T-helper 1 cell treated with Interleukin-12 subunit alpha and Interleukin-12 subunit beta and Interleukin-4 antibody, amounts not matched to agents 30 μg/mL and 1 μg/mL, for 36 hours (primary cell): ENCODE measurements at regions not wholly inside any gene's neighbourhood (a gene's known extent, or its start where the extent isn't known, plus 50 kb on each side); places are given as distances from the start of the nearest gene placed in this dataset.

Source experiments
- H3K27ac Mint-ChIP-seq: one replicate; pipeline ENCODE4 v1.8.0; 2021; ENCODE audit warnings: mild to moderate bottlenecking, mixed read lengths
- H3K27me3 Mint-ChIP-seq: one replicate; pipeline ENCODE4 v1.8.0; 2021; ENCODE audit warnings: low read depth, mixed read lengths
- H3K36me3 Mint-ChIP-seq: one replicate; pipeline ENCODE4 v1.8.0; 2021; ENCODE audit warnings: low read depth, mixed read lengths
- H3K4me1 Mint-ChIP-seq: one replicate; pipeline ENCODE4 v1.8.0; 2021; ENCODE audit warnings: low read depth, mixed read lengths
- H3K4me3 Mint-ChIP-seq: one replicate; pipeline ENCODE4 v1.8.0; 2021; ENCODE audit warnings: mild to moderate bottlenecking, moderate library complexity, mixed read lengths
- H3K9me3 Mint-ChIP-seq: one replicate; pipeline ENCODE4 v1.8.0; 2021; ENCODE audit warnings: mixed read lengths

GRCh38 chr10:113407218-113407617 lies 145.6 kb upstream of the HABP2 start:
- Mint-ChIP-seq H3K9me3 (no peaks in the 10 kb centered on the region), H3K4me3 (no peak overlapping the region), H3K36me3 (no peaks in the 10 kb centered on the region), H3K27ac (no peak overlapping the region), H3K4me1 (no peaks in the 10 kb centered on the region), H3K27me3 (no peaks in the 10 kb centered on the region)

GRCh38 chr10:113409175-113409574 lies 143.7 kb upstream of the HABP2 start:
- no peaks in the 10 kb centered on the region for H3K27me3 Mint-ChIP-seq
- no peaks in the 10 kb centered on the region for H3K4me1 Mint-ChIP-seq
- no peaks in the 10 kb centered on the region for H3K36me3 Mint-ChIP-seq
- no peaks in the 10 kb centered on the region for H3K9me3 Mint-ChIP-seq
- H3K27ac Mint-ChIP-seq: no peak overlapping the region
- H3K4me3 Mint-ChIP-seq: no peak overlapping the region

GRCh38 chr10:113410618-113411017 lies 142.2 kb upstream of the HABP2 start:
- Mint-ChIP-seq H3K4me1 (no peaks in the 10 kb centered on the region), H3K27ac (no peak overlapping the region), H3K27me3 (no peaks in the 10 kb centered on the region), H3K36me3 (no peaks in the 10 kb centered on the region), H3K9me3 (no peaks in the 10 kb centered on the region), H3K4me3 (no peak overlapping the region)

DNA sequence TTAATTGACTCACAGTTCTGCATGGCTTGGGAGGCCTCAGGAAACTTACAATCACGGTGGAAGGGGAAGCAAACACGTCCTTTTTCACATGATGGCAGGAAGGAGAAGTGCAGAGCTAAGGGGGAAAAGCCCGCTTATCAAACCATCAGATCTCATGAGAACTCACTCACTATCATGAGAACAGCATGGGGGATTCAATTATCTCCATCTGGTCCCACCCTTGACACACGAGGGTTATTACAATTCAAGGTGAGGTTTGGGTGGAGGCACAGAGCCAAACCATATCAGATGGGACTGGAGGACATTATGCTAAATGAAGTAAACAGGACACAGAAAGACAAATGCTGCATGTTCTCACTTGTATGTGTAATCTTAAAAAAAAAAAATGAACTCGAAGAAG lies 141.4 kb upstream of the HABP2 start:
- Mint-ChIP-seq H3K27me3 (no peaks in the 10 kb centered on the region), H3K4me1 (no peaks in the 10 kb centered on the region), H3K4me3 (no peak overlapping the region), H3K9me3 (no peaks in the 10 kb centered on the region), H3K27ac (no peak overlapping the region), H3K36me3 (no peaks in the 10 kb centered on the region)

DNA sequence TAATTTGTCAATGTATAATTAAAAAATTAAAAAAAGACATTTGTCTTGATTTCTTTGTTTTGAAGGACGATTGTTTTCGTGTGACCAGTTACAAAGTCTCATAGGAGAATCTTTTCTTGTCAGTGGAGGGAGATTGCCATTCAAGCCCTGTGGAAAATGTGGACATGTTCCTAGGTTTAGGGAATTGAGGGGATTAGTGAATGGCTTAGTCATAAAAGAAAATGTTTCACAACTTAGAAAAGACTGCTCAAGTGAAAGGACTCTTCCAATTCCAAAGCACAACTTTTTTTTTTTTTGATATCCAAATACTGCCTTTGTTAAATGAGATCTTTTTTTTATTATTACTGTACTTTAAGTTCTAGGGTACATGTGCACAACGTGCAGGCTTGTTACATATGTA lies 140.7 kb upstream of the HABP2 start:
- no peak overlapping the region for H3K4me3 Mint-ChIP-seq
- H3K36me3 Mint-ChIP-seq: no peaks in the 10 kb centered on the region
- H3K9me3 Mint-ChIP-seq: no peaks in the 10 kb centered on the region
- no peak overlapping the region for H3K27ac Mint-ChIP-seq
- no peaks in the 10 kb centered on the region for H3K27me3 Mint-ChIP-seq
- no peaks in the 10 kb centered on the region for H3K4me1 Mint-ChIP-seq

DNA sequence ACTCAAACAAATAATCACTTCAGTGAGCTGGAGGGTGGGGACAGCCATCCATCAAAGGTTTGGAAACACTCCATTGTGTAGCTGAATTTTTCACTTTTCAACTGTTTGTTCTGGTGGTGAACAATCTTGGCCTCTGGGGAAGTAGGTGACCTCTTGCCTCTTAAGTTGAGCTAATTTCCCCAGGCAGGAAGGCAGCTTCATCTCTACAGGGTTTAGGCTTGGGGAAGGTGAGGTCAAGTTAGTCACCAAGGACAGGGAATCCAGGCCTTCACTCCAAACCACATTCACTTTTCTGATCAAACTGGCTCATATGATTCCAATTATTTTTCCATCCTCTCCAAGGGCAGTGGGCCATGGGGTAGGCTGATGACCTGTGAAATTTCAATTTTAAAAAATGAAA lies 138.3 kb upstream of the HABP2 start:
- H3K4me1 Mint-ChIP-seq: no peaks in the 10 kb centered on the region
- peaks cover 4% of the 10 kb centered on the region for H3K9me3 Mint-ChIP-seq
- no peak overlapping the region for H3K27ac Mint-ChIP-seq
- no peak overlapping the region for H3K4me3 Mint-ChIP-seq
- no peaks in the 10 kb centered on the region for H3K36me3 Mint-ChIP-seq
- H3K27me3 Mint-ChIP-seq: no peaks in the 10 kb centered on the region

GRCh38 chr10:113415246-113415645 lies 137.6 kb upstream of the HABP2 start:
- H3K27me3 Mint-ChIP-seq: no peaks in the 10 kb centered on the region
- peaks cover 9% of the 10 kb centered on the region for H3K9me3 Mint-ChIP-seq
- H3K27ac Mint-ChIP-seq: no peak overlapping the region
- no peak overlapping the region for H3K4me3 Mint-ChIP-seq
- H3K4me1 Mint-ChIP-seq: no peaks in the 10 kb centered on the region
- H3K36me3 Mint-ChIP-seq: no peaks in the 10 kb centered on the region

DNA sequence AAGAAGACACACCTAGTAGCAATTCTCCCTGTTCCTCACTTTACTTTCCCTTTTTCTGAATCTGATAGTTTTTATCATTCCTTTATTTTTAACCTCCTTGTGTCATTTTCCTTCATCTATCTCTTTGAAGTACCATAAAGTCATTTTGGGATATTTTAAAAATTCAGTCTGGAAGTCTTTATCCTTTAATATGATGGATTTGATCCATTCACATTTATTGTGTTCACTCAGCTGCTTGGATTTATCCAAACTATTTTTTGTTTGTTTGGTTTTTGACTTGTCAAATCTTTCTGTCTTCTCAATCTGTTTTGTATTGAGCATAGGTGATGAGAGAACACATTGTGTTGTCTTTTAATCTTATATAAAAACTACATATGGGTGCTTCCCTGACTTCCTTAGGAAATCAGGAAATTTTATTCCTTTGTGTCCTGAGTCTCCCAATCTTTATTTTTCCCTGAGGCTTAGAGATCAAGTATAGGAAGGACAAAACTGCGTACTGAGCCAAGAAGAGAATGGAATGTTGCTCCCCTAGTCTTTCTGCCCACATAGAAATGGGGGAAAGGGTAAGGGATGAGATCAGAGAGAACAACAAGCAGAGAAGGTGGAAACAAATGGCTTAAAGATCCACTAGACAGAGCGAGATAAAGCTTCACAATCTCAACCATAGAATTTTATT lies 132.7 kb upstream of the HABP2 start:
- no peak overlapping the region for H3K27ac Mint-ChIP-seq
- no peaks in the 10 kb centered on the region for H3K4me1 Mint-ChIP-seq
- no peak overlapping the region for H3K4me3 Mint-ChIP-seq
- peaks cover 19% of the 10 kb centered on the region for H3K9me3 Mint-ChIP-seq
- no peaks in the 10 kb centered on the region for H3K27me3 Mint-ChIP-seq
- H3K36me3 Mint-ChIP-seq: no peaks in the 10 kb centered on the region

DNA sequence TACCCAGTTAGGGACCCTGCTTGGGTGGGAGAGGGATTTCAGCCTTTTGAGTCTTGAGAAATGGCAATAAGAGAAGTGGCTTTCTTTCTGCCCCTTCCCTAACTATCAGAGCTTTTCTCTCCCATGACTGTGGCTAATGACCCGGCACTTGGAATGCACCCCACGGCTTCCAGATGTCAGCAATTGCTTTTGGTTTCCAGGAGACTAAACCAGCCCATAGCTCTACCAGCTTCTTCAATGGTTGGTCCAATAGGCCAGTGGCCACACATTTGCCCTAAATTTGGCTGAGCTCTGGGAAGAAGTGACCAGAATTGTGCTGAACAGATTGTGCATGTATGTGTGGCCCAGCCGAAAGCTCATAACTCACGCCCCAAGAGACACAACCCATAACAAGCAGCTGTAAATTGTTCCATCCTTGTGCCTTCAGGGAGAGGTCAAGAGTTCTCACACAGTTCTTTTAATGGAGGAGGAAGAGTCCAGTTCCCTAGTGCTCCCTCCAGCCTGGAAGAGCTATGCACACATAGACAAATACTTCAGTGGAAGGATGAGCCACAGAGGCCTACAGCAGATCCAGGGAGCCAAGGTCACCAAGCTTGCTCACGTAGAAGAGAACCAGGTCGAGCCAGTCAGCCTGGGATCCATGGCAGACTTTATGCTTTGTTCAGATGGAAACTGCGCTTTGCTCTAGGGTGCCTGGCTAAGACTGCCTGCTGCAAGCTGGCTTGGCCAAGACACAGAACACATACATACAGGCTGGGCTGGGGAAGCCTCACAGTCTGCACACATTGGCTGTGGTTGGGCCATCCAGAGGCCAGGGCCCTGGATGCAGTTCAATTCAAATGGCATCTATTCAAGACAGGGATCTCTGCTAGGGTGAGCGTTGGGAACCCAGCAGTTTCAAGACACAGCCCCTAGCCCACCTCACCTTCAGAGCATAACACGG lies 131.8 kb upstream of the HABP2 start:
- no peak overlapping the region for H3K27ac Mint-ChIP-seq
- H3K4me3 Mint-ChIP-seq: no peak overlapping the region
- no peaks in the 10 kb centered on the region for H3K36me3 Mint-ChIP-seq
- peaks cover 19% of the 10 kb centered on the region for H3K9me3 Mint-ChIP-seq
- H3K4me1 Mint-ChIP-seq: no peaks in the 10 kb centered on the region
- no peaks in the 10 kb centered on the region for H3K27me3 Mint-ChIP-seq

DNA sequence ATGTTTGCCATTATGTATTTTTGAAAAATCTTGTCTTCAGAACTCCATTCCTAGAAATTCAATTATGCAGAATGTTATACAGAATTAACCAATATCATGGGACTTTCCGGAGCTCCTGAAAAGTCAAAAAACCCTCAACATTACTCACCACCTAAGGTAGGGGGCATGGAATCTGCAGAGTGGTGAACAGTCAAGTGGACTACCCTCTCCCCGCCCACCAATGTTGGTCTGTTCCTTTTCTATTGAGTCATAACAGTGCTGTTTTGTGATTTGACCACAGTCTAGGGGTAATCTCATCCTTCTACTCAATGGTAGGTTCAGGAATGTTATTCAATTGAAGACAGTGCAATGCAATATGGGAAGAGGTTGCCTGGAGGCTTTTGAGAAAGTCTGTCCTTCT lies 130.5 kb upstream of the HABP2 start:
- Mint-ChIP-seq H3K27me3 (no peaks in the 10 kb centered on the region), H3K27ac (no peak overlapping the region), H3K36me3 (no peaks in the 10 kb centered on the region), H3K4me3 (no peak overlapping the region), H3K9me3 (peaks cover 19% of the 10 kb centered on the region), H3K4me1 (no peaks in the 10 kb centered on the region)

DNA sequence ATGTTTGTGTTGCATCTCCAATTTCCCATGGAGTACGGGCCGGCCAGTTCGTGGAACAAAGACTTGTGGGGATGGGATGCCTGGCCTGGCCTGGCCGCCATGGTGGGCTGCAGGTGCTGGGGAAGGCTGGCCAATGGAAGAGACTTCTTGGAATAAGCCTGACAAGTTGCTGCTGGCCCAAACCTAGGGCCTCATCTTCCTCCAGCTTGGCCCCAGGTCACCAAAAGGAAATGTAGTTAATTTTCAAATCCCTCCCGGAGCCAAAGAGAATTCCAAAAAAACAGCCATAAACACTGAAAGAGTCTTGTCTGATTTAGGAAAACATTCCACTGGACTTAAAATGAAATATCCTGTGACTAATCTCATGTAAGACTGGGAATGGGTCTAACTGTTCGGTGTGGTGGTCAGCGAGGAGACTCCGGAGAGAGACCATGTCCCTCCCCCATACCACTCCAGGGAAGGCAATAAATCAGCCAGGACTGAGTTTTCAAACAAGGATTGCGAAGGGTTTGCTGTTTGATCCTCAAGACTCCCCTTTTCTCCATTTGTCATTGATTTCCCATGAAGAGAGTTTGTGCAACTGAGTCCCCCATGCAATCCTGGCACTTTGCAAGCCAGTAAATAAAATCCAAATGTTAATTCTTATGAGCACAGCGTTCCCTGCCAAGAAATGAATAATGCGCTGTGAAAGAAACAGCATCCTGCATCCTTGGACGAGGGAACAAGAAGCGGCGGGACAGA lies 128.7 kb upstream of the HABP2 start:
- peaks cover 15% of the 10 kb centered on the region for H3K9me3 Mint-ChIP-seq
- no peaks in the 10 kb centered on the region for H3K36me3 Mint-ChIP-seq
- H3K27me3 Mint-ChIP-seq: no peaks in the 10 kb centered on the region
- H3K4me1 Mint-ChIP-seq: no peaks in the 10 kb centered on the region
- no peak overlapping the region for H3K4me3 Mint-ChIP-seq
- H3K27ac Mint-ChIP-seq: no peak overlapping the region

- H3K4me3 Mint-ChIP-seq: no peak overlapping the region
- H3K27ac Mint-ChIP-seq: no peak overlapping the region
- H3K4me1 Mint-ChIP-seq: no peaks in the 10 kb centered on the region
- H3K9me3 Mint-ChIP-seq: peaks cover 12% of the 10 kb centered on the region
- H3K27me3 Mint-ChIP-seq: peaks cover 5% of the 10 kb centered on the region
- H3K36me3 Mint-ChIP-seq: no peaks in the 10 kb centered on the region
These were observed 127.8 kb upstream of the HABP2 start for GRCh38 chr10:113425008-113425407.

DNA sequence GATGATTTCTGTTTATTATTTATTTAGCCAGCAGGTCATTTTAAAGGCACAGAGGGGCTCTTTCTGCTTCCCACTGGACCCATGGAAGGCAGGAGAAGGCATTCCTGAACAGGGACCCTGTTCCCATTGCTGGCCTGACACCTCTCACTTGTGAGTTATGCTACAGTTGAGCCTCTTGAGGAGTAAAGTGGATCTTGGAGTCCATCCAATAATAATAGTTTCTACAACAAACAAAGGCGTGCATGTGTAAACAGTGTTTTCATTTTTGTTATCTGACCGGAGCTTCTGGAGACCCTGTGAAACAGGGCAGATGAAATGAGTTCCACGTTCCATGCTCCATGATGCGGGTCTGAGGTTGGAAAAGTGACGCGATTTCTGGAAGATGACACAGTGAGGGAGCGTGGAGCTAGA lies 127.3 kb upstream of the HABP2 start:
- no peaks in the 10 kb centered on the region for H3K4me1 Mint-ChIP-seq

DNA sequence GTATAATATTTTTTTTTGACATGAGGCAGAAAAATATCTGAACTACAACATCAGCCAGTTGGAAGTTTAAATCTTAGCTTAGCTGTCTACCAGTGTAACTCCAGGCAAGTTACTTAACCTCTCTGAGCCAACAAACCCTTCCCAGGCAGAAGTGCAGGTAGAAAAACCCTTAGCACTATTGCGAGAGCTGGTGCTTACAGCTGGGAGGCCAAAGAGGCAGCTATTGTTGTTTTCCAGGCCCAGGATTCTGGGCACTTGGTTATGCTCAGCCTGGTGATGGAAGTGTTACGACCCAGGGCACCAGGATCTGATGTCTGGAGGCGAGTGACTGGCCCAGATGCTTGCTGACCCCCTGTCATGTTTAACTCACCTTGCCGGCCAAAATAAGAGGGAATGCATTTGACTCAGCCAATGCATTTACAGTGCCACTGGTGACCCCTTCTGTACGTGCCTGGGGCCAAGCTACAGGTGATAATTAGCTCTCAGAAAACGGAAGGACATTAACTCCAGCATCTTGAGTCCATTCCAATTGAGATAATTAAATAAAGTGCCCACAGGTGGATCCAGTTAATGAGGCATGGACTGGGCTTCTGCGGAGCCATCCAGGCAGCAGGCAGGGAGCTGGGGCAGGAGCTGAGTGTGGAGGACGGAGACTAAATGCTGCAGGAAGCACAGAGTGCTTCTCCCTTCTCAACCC lies 126.5 kb upstream of the HABP2 start:
- Mint-ChIP-seq H3K4me1 (no peaks in the 10 kb centered on the region), H3K27me3 (peaks cover 9% of the 10 kb centered on the region), H3K4me3 (no peak overlapping the region), H3K27ac (no peak overlapping the region), H3K36me3 (no peaks in the 10 kb centered on the region), H3K9me3 (peaks cover 5% of the 10 kb centered on the region)

More for the DNA sequence above, 127.3 kb upstream of the HABP2 start:
- H3K4me3 Mint-ChIP-seq: no peak overlapping the region
- peaks cover 7% of the 10 kb centered on the region for H3K9me3 Mint-ChIP-seq
- no peak overlapping the region for H3K27ac Mint-ChIP-seq
- no peaks in the 10 kb centered on the region for H3K36me3 Mint-ChIP-seq
- H3K27me3 Mint-ChIP-seq: peaks cover 6% of the 10 kb centered on the region
